GM12865 (cell line): ENCODE measurements at regions not wholly inside any gene's neighbourhood (a gene's known extent, or its start where the extent isn't known, plus 50 kb on each side); places are given as distances from the start of the nearest gene placed in this dataset.

Source experiments
- DNase-seq: peaks from one replicate; pipeline ENCODE4 v3.0.0; 2010; ENCODE audit warnings: low read depth
- H3K4me3 ChIP-seq: 2 replicates; pipeline ENCODE4 v1.5.1; 2011; ENCODE audit warnings: mild to moderate bottlenecking, low read depth, low read length, control low read depth
- TF ChIP-seq, protein P1 (sequence below): IDR thresholded peaks from 2 replicates; pipeline ENCODE4 v1.5.1; 2011; ENCODE audit warnings: low read length, control low read depth, low read depth, inconsistent platforms; ENCODE audit not compliant: insufficient read depth; ENCODE audit errors: missing control alignments

DNA sequence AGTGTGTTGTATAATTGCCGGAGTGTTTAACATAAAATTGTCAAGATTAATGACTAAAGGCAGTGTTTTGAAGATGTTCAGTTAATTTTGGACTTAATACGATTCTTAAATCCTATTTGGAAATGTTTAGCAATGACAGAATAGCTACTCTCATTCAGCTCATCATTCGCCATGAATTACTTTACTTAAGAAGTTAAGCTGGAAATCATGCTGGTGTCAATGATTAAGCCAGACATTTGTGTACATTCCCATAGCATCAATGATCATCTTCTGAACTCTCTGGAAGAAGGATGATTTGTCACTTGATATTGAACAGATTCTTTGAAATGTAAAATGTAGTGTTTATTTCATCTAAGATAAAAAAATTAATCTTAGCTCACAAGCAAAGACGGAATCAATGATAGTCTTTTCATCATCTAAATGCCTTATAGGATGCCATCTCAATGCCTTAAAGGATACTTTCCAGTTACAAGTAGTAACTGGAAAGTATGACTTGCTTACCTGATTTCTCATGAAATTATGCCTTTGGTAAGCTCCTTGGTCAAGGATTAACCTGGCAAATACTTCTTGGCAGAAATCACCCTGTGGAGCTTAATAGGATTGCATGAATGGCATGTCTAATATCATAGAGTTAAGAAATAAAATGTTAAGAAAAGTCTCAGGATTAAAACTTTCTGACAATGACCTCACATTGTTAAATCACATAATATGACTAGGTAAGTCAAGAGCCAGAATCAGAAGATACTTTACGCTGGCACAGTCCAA is 515.5 kb upstream of the AGA start:
- no peak overlapping the region for H3K4me3 ChIP-seq
- DNase-seq = no peak
- TF ChIP-seq, protein P1, sequence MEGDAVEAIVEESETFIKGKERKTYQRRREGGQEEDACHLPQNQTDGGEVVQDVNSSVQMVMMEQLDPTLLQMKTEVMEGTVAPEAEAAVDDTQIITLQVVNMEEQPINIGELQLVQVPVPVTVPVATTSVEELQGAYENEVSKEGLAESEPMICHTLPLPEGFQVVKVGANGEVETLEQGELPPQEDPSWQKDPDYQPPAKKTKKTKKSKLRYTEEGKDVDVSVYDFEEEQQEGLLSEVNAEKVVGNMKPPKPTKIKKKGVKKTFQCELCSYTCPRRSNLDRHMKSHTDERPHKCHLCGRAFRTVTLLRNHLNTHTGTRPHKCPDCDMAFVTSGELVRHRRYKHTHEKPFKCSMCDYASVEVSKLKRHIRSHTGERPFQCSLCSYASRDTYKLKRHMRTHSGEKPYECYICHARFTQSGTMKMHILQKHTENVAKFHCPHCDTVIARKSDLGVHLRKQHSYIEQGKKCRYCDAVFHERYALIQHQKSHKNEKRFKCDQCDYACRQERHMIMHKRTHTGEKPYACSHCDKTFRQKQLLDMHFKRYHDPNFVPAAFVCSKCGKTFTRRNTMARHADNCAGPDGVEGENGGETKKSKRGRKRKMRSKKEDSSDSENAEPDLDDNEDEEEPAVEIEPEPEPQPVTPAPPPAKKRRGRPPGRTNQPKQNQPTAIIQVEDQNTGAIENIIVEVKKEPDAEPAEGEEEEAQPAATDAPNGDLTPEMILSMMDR = no peak

DNA sequence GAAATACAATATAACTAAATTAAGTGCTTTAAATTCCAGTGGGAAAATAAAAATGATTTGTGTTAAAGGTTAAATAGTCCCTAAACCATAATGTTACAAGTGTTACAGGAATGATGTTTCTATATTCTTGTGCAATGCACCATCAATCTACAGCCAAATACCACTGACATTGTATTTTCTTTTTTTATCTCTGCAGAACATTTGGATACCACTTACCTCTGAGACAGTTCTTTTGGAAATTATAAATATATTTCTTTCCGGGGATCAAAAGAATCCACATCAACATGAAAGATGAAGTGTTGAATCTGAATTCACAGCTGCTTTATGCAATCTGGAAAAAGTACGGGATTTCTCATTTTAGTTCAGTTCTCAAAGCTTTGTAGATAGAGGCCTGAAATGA is 518.3 kb upstream of the AGA start:
- no peak for DNase-seq
- H3K4me3 ChIP-seq = no peak overlapping the region
- TF ChIP-seq, protein P1 = no peak

DNA sequence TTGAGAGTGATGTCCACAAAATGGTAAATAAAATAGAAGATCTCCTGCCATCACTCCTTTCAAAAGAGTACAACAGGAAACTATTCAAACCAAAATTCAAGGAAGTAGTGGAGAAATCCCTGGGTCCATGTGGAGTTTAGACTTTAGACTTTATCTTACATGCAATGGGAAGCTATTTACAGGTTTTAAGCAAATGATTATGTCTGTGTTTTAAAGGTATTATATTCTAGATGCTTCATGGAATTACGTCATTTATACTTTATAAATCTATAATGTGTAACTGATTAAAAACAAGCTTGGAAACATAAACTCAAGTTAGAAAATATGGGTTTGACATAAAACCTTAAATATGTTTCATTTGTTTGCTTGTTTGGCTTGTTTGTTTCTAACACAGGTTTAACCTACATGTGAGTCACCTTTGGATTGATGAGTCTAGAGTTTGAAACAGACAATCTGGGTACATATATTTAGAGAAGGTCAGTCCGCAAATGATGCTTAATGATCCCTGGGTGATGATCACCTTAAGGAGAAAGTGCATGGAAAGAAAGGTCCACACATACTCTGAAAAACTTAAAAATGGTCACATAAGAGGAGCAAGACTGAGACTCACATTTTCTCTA is 519.6 kb upstream of the AGA start:
- H3K4me3 ChIP-seq = no peak overlapping the region

DNA sequence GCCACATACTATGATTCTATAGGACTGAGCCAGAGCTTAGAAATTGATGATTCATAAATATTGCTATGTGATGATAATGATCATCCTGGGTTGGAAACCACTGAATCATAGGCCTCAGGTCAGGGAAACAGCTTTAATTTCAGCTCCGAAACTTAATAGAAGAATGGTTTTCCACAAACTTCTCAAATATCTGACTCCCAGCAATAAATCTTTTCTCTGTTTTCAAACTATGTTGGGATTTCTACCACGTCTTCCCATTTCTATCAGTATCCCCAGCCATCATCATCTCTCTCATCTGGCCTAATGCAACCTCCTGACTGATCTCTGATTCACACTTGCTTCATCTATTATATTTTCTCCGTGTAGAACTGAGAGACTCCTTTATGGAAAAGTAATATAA is 521.8 kb upstream of the AGA start:
- TF ChIP-seq, protein P1 = no peak
- DNase-seq = no peak
- no peak overlapping the region for H3K4me3 ChIP-seq

More for the DNA sequence above, 519.6 kb upstream of the AGA start:
- no peak for DNase-seq
- TF ChIP-seq, protein P1 = no peak

DNA sequence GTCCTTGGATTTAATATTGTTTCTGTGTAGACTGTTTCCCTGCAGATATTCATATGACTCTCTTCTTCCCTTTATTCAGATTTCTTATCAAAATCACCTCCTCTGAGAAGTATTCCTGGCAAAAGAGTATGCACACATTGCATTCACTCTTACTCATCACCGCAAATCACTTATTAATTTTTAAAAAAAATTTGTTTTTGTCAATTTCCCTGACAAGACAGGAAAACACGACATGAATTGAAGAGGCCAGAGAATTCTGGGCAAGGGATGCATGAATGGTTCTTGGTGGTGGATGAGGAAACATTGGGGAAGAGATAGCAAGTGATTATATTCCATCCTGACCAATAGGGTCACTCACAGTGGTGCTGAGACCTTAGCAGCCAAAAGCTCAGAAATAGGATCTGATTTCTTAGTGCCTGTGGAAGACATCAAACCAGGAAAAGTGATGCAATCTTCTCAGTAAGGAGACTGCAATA is 522.5 kb upstream of the AGA start:
- TF ChIP-seq, protein P1 = no peak
- DNase-seq = no peak
- no peak overlapping the region for H3K4me3 ChIP-seq

DNA sequence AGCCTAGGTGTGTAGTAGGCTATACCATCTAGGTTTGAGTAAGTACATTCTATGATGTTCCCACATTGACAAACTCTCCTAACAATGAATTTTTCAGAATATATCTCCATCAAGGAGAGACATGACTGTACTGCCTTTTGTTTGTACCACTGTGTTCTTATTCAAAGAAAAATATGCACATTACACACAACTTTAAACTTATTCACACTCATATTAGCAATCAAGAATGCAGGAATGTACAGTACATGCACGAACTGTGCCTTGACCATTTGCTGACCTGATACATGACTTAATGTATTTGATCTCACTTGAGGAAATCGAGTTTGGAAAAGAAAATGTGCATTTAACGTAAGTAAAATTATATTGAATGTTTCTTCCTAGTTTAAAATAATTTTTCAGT is 525.1 kb upstream of the AGA start:
- H3K4me3 ChIP-seq = no peak overlapping the region
- DNase-seq = no peak
- TF ChIP-seq, protein P1 = no peak

DNA sequence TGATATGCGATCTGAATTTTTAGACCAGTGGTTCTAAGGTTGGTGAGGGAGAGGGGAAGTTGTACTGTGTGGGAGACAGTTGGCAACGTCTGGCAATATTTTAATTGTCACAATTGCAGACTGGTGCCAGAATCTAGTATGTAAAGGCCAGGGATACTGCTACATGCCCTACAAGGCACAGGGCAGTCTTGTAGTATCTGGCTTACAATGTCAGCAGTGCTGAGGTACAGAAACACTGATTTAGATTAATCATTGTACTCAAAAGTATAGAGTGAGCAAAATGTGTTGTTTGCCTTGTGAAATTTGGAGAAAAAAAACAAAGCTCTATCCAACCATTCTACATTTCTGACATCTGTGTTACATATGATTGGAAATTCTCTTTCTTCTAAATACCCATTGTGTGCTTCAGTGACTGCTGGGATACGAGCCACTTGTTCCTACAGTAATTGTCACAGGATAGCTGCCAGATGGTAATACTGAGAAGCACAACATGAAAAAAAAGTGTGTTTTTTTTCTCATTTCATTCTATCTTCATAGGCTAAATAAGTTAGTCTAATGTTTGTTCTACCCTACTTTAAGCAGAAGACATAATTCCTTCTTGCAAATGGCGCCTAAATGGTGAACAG is 526.7 kb upstream of the AGA start:
- TF ChIP-seq, protein P1 = no peak
- no peak overlapping the region for H3K4me3 ChIP-seq
- DNase-seq = no peak
